Body of pancreas (tissue), 4 donors: ENCODE measurements at regions not wholly inside any gene's neighbourhood (a gene's known extent, or its start where the extent isn't known, plus 50 kb on each side); places are given as distances from the start of the nearest gene placed in this dataset.

ENCODE experiments used
- POLR2A ChIP-seq, 3 donors: fragments of 450-650 bp; IDR thresholded peaks; one replicate each; pipeline ENCODE4 v1.6.1; 2016; ENCODE audit warnings: antibody characterized with exemption in 3 of 3, mild to moderate bottlenecking in 2 of 3
- TF ChIP-seq, protein P1 (sequence below), 7 experiments: fragments of 450-650 bp in 4 of 7; fragments of 200-600 bp in 3 of 7; sonication (generic) in 3 of 7; IDR thresholded peaks; one replicate each; pipeline ENCODE4 v1.5.1; 2016 to 2019; ENCODE audit warnings: antibody characterized with exemption in 7 of 7

DNA sequence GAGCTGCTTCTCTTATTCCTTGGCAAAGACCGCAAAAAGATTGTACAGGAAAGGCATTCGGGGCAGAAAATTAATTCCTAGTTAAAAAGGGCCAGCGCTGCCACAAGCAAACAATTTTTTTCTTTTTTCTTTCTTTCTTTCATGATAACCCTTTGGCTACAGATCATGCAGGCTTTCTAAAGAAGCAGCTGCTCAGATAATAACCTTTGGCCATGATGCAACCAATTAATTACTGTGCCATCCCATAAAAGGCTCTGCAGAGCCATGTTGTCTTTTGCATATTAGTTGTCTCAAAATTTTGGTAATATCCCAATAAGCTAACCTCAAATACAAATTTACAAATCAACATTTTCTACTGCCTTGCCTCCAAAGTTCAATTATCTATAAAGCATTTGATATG lies 758.4 kb upstream of the SEMA6A start:
- TF ChIP-seq, protein P1, sequence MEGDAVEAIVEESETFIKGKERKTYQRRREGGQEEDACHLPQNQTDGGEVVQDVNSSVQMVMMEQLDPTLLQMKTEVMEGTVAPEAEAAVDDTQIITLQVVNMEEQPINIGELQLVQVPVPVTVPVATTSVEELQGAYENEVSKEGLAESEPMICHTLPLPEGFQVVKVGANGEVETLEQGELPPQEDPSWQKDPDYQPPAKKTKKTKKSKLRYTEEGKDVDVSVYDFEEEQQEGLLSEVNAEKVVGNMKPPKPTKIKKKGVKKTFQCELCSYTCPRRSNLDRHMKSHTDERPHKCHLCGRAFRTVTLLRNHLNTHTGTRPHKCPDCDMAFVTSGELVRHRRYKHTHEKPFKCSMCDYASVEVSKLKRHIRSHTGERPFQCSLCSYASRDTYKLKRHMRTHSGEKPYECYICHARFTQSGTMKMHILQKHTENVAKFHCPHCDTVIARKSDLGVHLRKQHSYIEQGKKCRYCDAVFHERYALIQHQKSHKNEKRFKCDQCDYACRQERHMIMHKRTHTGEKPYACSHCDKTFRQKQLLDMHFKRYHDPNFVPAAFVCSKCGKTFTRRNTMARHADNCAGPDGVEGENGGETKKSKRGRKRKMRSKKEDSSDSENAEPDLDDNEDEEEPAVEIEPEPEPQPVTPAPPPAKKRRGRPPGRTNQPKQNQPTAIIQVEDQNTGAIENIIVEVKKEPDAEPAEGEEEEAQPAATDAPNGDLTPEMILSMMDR (IDR thresholded peaks at IDR 0.05) = no peak
- no peak for TF ChIP-seq POLR2A (IDR thresholded peaks at IDR 0.05)
